ENCODE measurements at regions not wholly inside any gene's neighbourhood (a gene's known extent, or its start where the extent isn't known, plus 50 kb on each side); places are given as distances from the start of the nearest gene placed in this dataset.

- TF ChIP-seq CTCF (IDR thresholded peaks at IDR 0.05), result no peak
- TF ChIP-seq POLR2A (IDR thresholded peaks at IDR 0.05), result no peak
Measured at GRCh38 chr9:36779582-36779981, 206.9 kb downstream of the MELK start.
